ENCODE measurements at regions not wholly inside any gene's neighbourhood (a gene's known extent, or its start where the extent isn't known, plus 50 kb on each side); places are given as distances from the start of the nearest gene placed in this dataset.

DNA sequence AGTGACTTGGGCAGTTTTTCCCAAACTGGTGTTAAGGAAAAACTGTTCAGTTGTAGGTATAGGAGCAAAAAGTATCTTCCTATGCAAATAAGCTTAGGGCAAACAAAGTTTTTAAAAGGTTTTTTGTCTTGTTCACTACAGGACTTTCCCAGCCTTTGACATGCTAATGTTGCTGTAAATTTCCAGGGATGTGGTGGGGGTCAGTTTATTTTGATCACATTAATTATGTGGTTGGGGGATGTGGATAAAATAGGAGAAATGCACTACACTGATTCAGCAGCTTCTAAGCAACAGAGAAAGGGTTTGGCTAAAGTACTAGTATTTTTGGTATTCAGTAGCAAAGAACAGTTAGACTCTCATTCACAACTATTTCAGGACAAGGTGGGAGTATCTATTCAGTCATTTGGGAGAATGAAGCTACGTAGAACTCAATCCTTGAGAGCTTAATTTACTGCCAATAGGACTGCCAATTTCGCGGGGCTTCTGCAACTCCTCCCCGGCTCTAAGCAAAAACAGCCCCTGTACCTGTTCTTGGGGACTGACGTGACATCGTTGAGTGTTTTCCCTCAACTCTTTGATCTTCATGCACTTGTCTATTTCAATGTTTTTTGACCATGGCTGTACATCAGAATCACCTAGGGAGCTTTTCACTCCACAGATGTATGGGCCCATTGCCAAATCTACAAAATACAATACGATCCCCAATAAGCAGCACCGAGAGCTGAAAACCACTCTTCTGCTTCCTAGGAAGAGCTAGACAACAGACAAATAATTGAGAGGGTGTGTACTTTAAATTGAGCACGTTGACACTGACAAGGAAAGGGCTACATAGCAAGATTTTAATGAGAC lies 94.8 kb upstream of the NHSL1 start:
- H3K27me3 Mint-ChIP-seq = no peaks in the 10 kb centered on the region
- peaks cover 17% of the 10 kb centered on the region for H3K4me1 Mint-ChIP-seq (ENCODE audit: low read depth)
- no peak overlapping the region for H3K27ac Mint-ChIP-seq
- H3K36me3 Mint-ChIP-seq (ENCODE audit: insufficient read depth) = no peaks in the 10 kb centered on the region
- no peak overlapping the region for H3K4me3 Mint-ChIP-seq (ENCODE audit: low read depth)
- no peak for DNase-seq (ENCODE audit: low spot score, unreplicated experiment)
- TF ChIP-seq, protein P1, sequence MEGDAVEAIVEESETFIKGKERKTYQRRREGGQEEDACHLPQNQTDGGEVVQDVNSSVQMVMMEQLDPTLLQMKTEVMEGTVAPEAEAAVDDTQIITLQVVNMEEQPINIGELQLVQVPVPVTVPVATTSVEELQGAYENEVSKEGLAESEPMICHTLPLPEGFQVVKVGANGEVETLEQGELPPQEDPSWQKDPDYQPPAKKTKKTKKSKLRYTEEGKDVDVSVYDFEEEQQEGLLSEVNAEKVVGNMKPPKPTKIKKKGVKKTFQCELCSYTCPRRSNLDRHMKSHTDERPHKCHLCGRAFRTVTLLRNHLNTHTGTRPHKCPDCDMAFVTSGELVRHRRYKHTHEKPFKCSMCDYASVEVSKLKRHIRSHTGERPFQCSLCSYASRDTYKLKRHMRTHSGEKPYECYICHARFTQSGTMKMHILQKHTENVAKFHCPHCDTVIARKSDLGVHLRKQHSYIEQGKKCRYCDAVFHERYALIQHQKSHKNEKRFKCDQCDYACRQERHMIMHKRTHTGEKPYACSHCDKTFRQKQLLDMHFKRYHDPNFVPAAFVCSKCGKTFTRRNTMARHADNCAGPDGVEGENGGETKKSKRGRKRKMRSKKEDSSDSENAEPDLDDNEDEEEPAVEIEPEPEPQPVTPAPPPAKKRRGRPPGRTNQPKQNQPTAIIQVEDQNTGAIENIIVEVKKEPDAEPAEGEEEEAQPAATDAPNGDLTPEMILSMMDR (IDR thresholded peaks at IDR 0.05; ENCODE audit: unreplicated experiment) = no peak
- no peaks in the 10 kb centered on the region for H3K9me3 Mint-ChIP-seq (ENCODE audit: low read depth)

DNA sequence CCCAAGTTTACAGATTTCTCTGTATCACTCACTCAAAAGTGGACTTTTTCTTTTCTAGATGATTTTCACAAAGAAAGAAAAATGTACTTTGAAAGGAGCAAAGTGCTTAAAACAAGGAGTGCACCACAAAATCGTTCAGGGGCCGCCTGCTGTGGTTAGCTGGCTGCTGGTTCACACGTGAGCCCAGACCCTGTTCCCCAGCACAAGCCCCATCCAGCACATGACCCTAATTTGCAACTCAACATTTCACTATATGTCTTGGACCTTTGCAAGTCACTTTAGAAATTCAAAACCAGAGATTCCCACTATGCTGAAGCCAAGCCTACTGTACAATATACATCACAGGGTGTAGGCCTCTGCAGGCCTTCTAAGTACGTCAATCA lies 95.5 kb upstream of the NHSL1 start:
- TF ChIP-seq, protein P1 (IDR thresholded peaks at IDR 0.05; ENCODE audit: unreplicated experiment) = no peak
- Mint-ChIP-seq H3K27me3 (no peaks in the 10 kb centered on the region), H3K27ac (no peak overlapping the region), H3K36me3 (ENCODE audit: insufficient read depth) (no peaks in the 10 kb centered on the region), H3K9me3 (ENCODE audit: low read depth) (no peaks in the 10 kb centered on the region), H3K4me3 (ENCODE audit: low read depth) (no peak overlapping the region), H3K4me1 (ENCODE audit: low read depth) (peaks cover 17% of the 10 kb centered on the region)
- DNase-seq (ENCODE audit: low spot score, unreplicated experiment) = no peak

DNA sequence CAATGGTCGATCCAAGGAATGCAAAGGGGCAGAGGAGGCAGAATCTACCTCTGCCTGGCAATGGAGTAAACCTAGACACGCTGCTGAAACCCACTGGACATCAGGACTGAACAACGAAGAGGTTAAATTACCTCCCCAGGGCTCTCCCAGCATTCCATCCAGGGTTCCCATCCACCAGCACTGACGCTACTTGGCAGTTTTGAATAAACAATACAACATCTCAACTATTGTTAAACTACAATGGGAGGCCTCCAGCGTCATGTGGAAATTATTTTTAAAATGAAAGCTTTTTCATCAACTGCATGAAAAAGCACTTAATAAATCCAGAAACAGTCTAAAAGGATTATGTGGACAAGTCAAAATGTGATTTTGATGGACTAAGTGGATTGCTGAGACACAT lies 96.8 kb upstream of the NHSL1 start:
- Mint-ChIP-seq H3K4me1 (ENCODE audit: low read depth) (peaks cover 14% of the 10 kb centered on the region), H3K27ac (no peak overlapping the region), H3K27me3 (no peaks in the 10 kb centered on the region), H3K36me3 (ENCODE audit: insufficient read depth) (no peaks in the 10 kb centered on the region), H3K4me3 (ENCODE audit: low read depth) (no peak overlapping the region), H3K9me3 (ENCODE audit: low read depth) (no peaks in the 10 kb centered on the region)
- TF ChIP-seq, protein P1 (IDR thresholded peaks at IDR 0.05; ENCODE audit: unreplicated experiment) = no peak
- no peak for DNase-seq (ENCODE audit: low spot score, unreplicated experiment)

DNA sequence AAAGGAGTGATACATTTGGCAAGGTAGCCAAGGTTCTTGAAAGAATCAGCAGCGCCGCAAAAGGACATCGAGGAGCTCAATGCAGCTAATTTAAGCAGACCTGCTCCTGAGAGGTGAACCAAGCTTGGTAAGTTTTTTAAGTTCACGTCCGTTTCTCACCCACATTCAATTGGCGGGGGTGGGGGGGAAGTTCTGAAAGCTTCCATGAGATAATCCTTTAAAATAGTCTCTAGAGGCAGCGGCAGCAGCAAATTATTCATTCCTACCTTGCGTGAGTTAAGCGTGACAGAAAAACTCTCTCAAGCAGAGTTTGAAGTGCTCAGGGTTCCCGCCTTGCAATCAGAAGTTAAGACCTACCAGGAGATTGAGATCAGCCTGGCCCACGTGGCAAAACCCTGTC lies 97.3 kb upstream of the NHSL1 start:
- no peak overlapping the region for H3K27ac Mint-ChIP-seq
- DNase-seq (ENCODE audit: low spot score, unreplicated experiment) = no peak
- H3K9me3 Mint-ChIP-seq (ENCODE audit: low read depth) = no peaks in the 10 kb centered on the region
- H3K36me3 Mint-ChIP-seq (ENCODE audit: insufficient read depth) = no peaks in the 10 kb centered on the region
- peaks cover 14% of the 10 kb centered on the region for H3K4me1 Mint-ChIP-seq (ENCODE audit: low read depth)
- TF ChIP-seq, protein P1 (IDR thresholded peaks at IDR 0.05; ENCODE audit: unreplicated experiment) = no peak
- no peaks in the 10 kb centered on the region for H3K27me3 Mint-ChIP-seq
- no peak overlapping the region for H3K4me3 Mint-ChIP-seq (ENCODE audit: low read depth)

DNA sequence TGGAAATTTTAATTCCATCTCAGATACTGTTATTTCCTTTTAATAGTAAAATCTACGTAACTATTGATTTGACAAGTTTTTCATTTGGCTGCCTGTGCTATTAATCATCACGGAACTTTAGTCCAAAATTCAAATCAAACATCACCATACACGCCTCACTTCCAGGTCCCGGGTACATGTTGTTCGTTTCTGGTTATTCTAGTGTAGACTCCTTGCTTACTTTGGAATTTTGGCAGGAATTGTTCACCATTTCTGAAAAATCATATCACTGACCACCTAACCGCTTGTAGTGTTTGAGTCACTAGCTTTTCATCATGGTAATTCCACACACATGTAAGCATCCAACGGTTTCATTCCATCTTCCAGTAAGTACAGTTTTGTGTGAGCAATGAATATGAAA lies 98.0 kb upstream of the NHSL1 start:
- H3K4me1 Mint-ChIP-seq (ENCODE audit: low read depth) = peaks cover 14% of the 10 kb centered on the region
- no peak for DNase-seq (ENCODE audit: low spot score, unreplicated experiment)
- H3K9me3 Mint-ChIP-seq (ENCODE audit: low read depth) = no peaks in the 10 kb centered on the region
- H3K27me3 Mint-ChIP-seq = no peaks in the 10 kb centered on the region
- TF ChIP-seq, protein P1 (IDR thresholded peaks at IDR 0.05; ENCODE audit: unreplicated experiment) = no peak
- no peaks in the 10 kb centered on the region for H3K36me3 Mint-ChIP-seq (ENCODE audit: insufficient read depth)
- no peak overlapping the region for H3K4me3 Mint-ChIP-seq (ENCODE audit: low read depth)
- no peak overlapping the region for H3K27ac Mint-ChIP-seq
